Caco-2 (cell line): ENCODE measurements at regions not wholly inside any gene's neighbourhood (a gene's known extent, or its start where the extent isn't known, plus 50 kb on each side); places are given as distances from the start of the nearest gene placed in this dataset.
"Not testable (repeated sequence)": the region's sequence is repeated elsewhere in the genome, so short reads cannot be mapped to it uniquely, and the experiment has no call there.

Experiments used
- BruUV-seq: library from RNA; stranded (reverse); fragments of 400-500 nt; replicated peaks from 2 replicates; lab custom pipeline; 2021; lab: Mats Ljungman, UMichigan
- CTCF ChIA-PET: fragments of 300-600 bp; sonication (Branson Sonifier 250); formaldehyde crosslinking; loops from one replicate; lab custom pipeline; 2022; ENCODE audit warnings: antibody characterized with exemption; lab: Charles Lee
- POLR2A ChIA-PET: fragments of 300-600 bp; sonication (Branson Sonifier 250); formaldehyde crosslinking; loops from one replicate; lab custom pipeline; 2022; ENCODE audit warnings: antibody characterized with exemption; lab: Charles Lee
- DNase-seq, 2 experiments: peaks; one replicate each; pipeline versions ENCODE4 v3.0.0 to v3.0.0-alpha.2; 2020 to 2022
- H3K27me3 ChIP-seq: replicated peaks from 2 replicates; pipeline ENCODE4 v1.6.0; 2011; ENCODE audit warnings: low read length; ENCODE audit not compliant: control insufficient read depth, insufficient read depth
- H3K36me3 ChIP-seq: 2 replicates; pipeline ENCODE4 v1.5.1; 2011; ENCODE audit warnings: low read length; ENCODE audit not compliant: control insufficient read depth, insufficient read depth
- H3K4me1 ChIP-seq: fragments of 250-450 bp; sonication (Bioruptor Pico); 2 replicates; pipeline ENCODE4 v1.5.1; 2020; ENCODE audit warnings: mild to moderate bottlenecking
- H3K4me3 ChIP-seq: 2 replicates; pipeline ENCODE4 v1.5.1; 2011; ENCODE audit warnings: low read depth, mild to moderate bottlenecking, control low read depth, low read length
- H3K9me3 ChIP-seq: fragments of 250-450 bp; sonication (Bioruptor Pico); 2 replicates; pipeline ENCODE4 v1.5.1; 2020; ENCODE audit warnings: mild to moderate bottlenecking, moderate library complexity
- H3K27ac Mint-ChIP-seq: one replicate; pipeline ENCODE4 v1.8.0; 2022; ENCODE audit warnings: mixed read lengths; ENCODE audit not compliant: unreplicated experiment
- H3K27me3 Mint-ChIP-seq: one replicate; pipeline ENCODE4 v1.8.0; 2022; ENCODE audit warnings: mixed read lengths; ENCODE audit not compliant: insufficient read depth, unreplicated experiment
- H3K36me3 Mint-ChIP-seq: one replicate; pipeline ENCODE4 v1.8.0; 2022; ENCODE audit warnings: mild to moderate bottlenecking, mixed read lengths; ENCODE audit not compliant: insufficient read depth, unreplicated experiment
- H3K4me1 Mint-ChIP-seq: one replicate; pipeline ENCODE4 v1.8.0; 2022; ENCODE audit warnings: low read depth, mixed read lengths; ENCODE audit not compliant: unreplicated experiment
- H3K4me3 Mint-ChIP-seq: one replicate; pipeline ENCODE4 v1.8.0; 2022; ENCODE audit warnings: mild to moderate bottlenecking, moderate library complexity, mixed read lengths; ENCODE audit not compliant: unreplicated experiment
- H3K9me3 Mint-ChIP-seq: one replicate; pipeline ENCODE4 v1.8.0; 2022; ENCODE audit warnings: mixed read lengths; ENCODE audit not compliant: unreplicated experiment
- intact Hi-C: fragments of 100-400 bp; cut with micrococcal nuclease; formaldehyde crosslinking; loops from one replicate; pipeline ENCODE4 v1.10.0; 2022; ENCODE audit not compliant: unreplicated experiment
- TF ChIP-seq, protein P1 (sequence below), 2 experiments: fragments of 200-600 bp in 1 of 2; IDR thresholded peaks; 1 replicate in 1 of 2; 2 replicates in 1 of 2; pipeline versions ENCODE4 v1.5.1 to v1.8.0; 2011 to 2022; ENCODE audit warnings: antibody characterized with exemption in 1 of 2, control low read depth in 1 of 2, inconsistent platforms in 1 of 2, low read depth in 1 of 2, low read length in 1 of 2, mild to moderate bottlenecking in 1 of 2, moderate library complexity in 1 of 2; ENCODE audit not compliant: insufficient read depth in 1 of 2, severe bottlenecking in 1 of 2, unreplicated experiment in 1 of 2

DNA sequence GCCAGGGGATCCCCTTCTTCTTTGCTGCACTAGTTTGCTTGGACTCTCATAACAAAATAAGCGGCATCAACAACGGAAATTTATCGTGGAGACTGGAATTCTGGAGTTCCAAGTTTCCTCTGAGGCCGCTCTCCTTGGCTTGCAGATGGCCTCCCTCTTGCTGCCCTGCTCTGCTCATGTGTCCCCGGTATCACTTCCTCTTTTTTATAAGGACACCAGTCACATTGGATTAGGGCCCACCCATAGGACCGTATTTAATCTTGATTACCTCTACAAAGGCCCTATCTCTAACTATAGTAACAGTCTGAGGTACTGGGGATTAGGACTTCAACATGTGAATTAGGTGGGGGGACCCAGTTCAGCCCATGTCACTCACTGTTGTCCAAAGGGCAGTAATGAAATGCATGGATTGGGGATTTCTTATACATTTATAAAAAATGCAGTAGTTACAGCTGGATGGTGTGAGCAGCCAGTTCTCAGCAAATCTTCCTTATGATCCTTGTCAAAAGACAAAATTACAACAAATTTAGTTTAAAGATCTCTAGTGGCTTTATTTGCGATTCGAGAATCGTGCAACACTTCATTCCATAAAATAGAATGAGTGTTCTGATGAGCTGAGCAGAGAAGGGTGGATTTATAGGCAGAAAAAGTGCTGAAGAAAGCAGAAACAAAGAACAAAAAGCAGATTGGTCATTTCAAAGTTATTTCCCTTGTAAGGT, 59.3 kb upstream of the AKAP12 start:
- TF ChIP-seq, protein P1, sequence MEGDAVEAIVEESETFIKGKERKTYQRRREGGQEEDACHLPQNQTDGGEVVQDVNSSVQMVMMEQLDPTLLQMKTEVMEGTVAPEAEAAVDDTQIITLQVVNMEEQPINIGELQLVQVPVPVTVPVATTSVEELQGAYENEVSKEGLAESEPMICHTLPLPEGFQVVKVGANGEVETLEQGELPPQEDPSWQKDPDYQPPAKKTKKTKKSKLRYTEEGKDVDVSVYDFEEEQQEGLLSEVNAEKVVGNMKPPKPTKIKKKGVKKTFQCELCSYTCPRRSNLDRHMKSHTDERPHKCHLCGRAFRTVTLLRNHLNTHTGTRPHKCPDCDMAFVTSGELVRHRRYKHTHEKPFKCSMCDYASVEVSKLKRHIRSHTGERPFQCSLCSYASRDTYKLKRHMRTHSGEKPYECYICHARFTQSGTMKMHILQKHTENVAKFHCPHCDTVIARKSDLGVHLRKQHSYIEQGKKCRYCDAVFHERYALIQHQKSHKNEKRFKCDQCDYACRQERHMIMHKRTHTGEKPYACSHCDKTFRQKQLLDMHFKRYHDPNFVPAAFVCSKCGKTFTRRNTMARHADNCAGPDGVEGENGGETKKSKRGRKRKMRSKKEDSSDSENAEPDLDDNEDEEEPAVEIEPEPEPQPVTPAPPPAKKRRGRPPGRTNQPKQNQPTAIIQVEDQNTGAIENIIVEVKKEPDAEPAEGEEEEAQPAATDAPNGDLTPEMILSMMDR (IDR thresholded peaks at IDR 0.05; ENCODE audit: insufficient read depth in 1 of 2, low read depth in 1 of 2, low read length in 1 of 2, severe bottlenecking in 1 of 2, unreplicated experiment in 1 of 2): no peak
- Mint-ChIP-seq H3K27ac (no peak overlapping the region), H3K27me3 (no peaks in the 10 kb centered on the region), H3K9me3 (peaks cover 18% of the 10 kb centered on the region), H3K4me1 (no peaks in the 10 kb centered on the region), H3K36me3 (no peaks in the 10 kb centered on the region), H3K4me3 (no peak overlapping the region)
- H3K4me3 ChIP-seq: no peak overlapping the region
- H3K4me1 ChIP-seq: 0 out of 2 replicates have a peak, but pooled peaks cover 4% of the 10 kb centered on the region
- H3K36me3 ChIP-seq: no peaks in the 10 kb centered on the region
- ChIA-PET CTCF (no interaction called here), POLR2A (no interaction called here)
- DNase-seq: no peak
- H3K27me3 ChIP-seq: no peaks in the 10 kb centered on the region
- intact Hi-C loops: no loop called here
- BruUV-seq: no TSS peak
- H3K9me3 ChIP-seq: peaks cover 4% of the 10 kb centered on the region; the same call in 1 of the 2 replicates

DNA sequence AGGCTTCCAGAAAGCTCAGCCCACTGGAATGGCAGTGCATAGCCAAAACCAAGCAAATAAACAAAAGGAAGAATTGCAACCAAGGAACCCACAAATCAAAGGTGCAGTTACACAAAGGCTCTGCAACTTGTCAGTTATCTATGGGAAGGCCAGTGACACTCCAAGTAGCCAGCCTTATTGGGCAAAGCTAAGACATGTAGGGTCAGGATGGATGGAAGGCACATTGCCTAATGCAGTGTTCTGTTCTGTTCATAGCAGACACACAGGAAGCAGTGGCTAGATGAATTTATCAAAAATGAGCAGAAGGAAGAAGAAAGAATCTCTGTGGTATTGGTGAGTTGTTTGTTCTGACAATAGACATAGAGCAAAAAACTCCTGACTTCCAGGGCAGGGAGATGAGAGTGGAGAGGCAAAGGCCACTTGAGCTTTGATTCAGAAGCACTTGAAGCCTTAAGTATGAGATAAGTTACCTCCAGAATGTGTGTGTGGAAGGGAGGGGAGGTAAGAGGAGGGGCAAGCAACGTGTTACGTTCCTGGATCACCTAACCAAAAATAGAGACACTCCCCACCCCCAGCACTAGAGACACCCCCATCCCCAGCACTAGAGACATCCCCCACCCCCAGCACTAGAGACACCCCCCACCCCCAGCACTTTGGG, 57.9 kb upstream of the AKAP12 start:
- Histone ChIP-seq H3K36me3 (no peaks in the 10 kb centered on the region), H3K27me3 (no peaks in the 10 kb centered on the region), H3K4me3 (no peak overlapping the region), H3K9me3 (peaks cover 4% of the 10 kb centered on the region; the same call in 1 of the 2 replicates), H3K4me1 (0 out of 2 replicates have a peak, but pooled peaks cover 4% of the 10 kb centered on the region)
- no peak overlapping the region for H3K4me3 Mint-ChIP-seq
- ChIA-PET POLR2A (no interaction called here), CTCF (no interaction called here)
- intact Hi-C loops: no loop called here
- peaks cover 18% of the 10 kb centered on the region for H3K9me3 Mint-ChIP-seq
- H3K4me1 Mint-ChIP-seq: no peaks in the 10 kb centered on the region
- no peak for DNase-seq
- no TSS peak for BruUV-seq
- TF ChIP-seq, protein P1 (IDR thresholded peaks at IDR 0.05; ENCODE audit: insufficient read depth in 1 of 2, low read depth in 1 of 2, low read length in 1 of 2, severe bottlenecking in 1 of 2, unreplicated experiment in 1 of 2): no peak
- H3K36me3 Mint-ChIP-seq: no peaks in the 10 kb centered on the region
- no peak overlapping the region for H3K27ac Mint-ChIP-seq
- H3K27me3 Mint-ChIP-seq: no peaks in the 10 kb centered on the region

DNA sequence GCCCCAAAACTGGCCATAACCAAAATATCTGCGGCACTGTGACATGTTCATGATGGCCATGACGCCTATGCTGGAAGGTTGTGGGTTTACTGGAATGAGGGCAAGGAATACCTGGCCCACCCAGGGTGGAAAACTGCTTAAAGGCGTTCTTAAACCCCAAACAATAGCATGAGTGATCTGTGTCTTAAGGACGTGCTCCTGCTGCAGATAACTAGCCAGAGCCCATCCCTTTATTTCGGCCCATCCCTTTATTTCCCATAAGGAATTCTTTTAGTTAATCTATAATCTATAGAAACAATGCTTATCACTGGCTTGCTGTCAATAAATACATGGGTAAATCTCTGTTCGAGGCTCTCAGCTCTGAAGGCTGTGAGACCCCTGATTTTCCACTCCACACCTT, 56.8 kb upstream of the AKAP12 start:
- H3K4me1 Mint-ChIP-seq, H3K27ac Mint-ChIP-seq, BruUV-seq, H3K4me3 ChIP-seq, H3K4me3 Mint-ChIP-seq, H3K4me1 ChIP-seq, H3K27me3 ChIP-seq, H3K36me3 Mint-ChIP-seq, CTCF ChIA-PET, POLR2A ChIA-PET, DNase-seq, H3K9me3 ChIP-seq, intact Hi-C loops, H3K27me3 Mint-ChIP-seq, H3K36me3 ChIP-seq: not testable (repeated sequence)
- H3K9me3 Mint-ChIP-seq: peaks cover 18% of the 10 kb centered on the region
